H9 (cell line): ENCODE measurements at regions not wholly inside any gene's neighbourhood (a gene's known extent, or its start where the extent isn't known, plus 50 kb on each side); places are given as distances from the start of the nearest gene placed in this dataset.

Experiments used
- DNase-seq: peaks from one replicate; pipeline ENCODE4 v3.0.0-alpha.2; 2017
- H2AFZ ChIP-seq: one replicate; pipeline ENCODE4 v1.6.1; 2013; ENCODE audit warnings: mild to moderate bottlenecking, low read length, control low read depth, moderate library complexity
- H2AK5ac ChIP-seq: 2 replicates; pipeline ENCODE4 v1.6.1; 2013; ENCODE audit warnings: low read length, control low read depth, mixed read lengths; ENCODE audit not compliant: insufficient read length
- H2BK120ac ChIP-seq: one replicate; pipeline ENCODE4 v1.6.1; 2013; ENCODE audit warnings: low read depth, mild to moderate bottlenecking, low read length, control low read depth, inconsistent platforms; ENCODE audit not compliant: poor library complexity, severe bottlenecking
- H2BK12ac ChIP-seq: 2 replicates; pipeline ENCODE4 v1.6.1; 2013; ENCODE audit warnings: low read length, control low read depth, mixed read lengths, low read depth; ENCODE audit not compliant: insufficient read length
- H2BK15ac ChIP-seq: 2 replicates; pipeline ENCODE4 v1.6.1; 2013; ENCODE audit warnings: low read depth, low read length, control low read depth
- H2BK20ac ChIP-seq: one replicate; pipeline ENCODE4 v1.6.1; 2013; ENCODE audit warnings: low read depth, mild to moderate bottlenecking, low read length, control low read depth, inconsistent platforms; ENCODE audit not compliant: poor library complexity, severe bottlenecking
- H2BK5ac ChIP-seq: 2 replicates; pipeline ENCODE4 v1.6.1; 2013; ENCODE audit warnings: low read length, control low read depth, mixed read lengths; ENCODE audit not compliant: insufficient read length
- H3K14ac ChIP-seq: 2 replicates; pipeline ENCODE4 v1.6.1; 2013; ENCODE audit warnings: low read length, control low read depth; ENCODE audit not compliant: insufficient read depth
- H3K18ac ChIP-seq: 2 replicates; pipeline ENCODE4 v1.6.1; 2013; ENCODE audit warnings: low read depth, mild to moderate bottlenecking, mixed read lengths, low read length, control low read depth; ENCODE audit not compliant: insufficient read length
- H3K23ac ChIP-seq: 2 replicates; pipeline ENCODE4 v1.6.1; 2013; ENCODE audit warnings: low read length, control low read depth, mixed read lengths, low read depth; ENCODE audit not compliant: insufficient read length
- H3K23me2 ChIP-seq: 2 replicates; pipeline ENCODE4 v1.6.1; 2013; ENCODE audit warnings: low read depth, mild to moderate bottlenecking, mixed read lengths, low read length, control low read depth; ENCODE audit not compliant: insufficient read length, poor library complexity, severe bottlenecking
- H3K27ac ChIP-seq: 2 replicates; pipeline ENCODE4 v1.5.1; 2013; ENCODE audit warnings: low read length, control low read depth, mixed read lengths, low read depth; ENCODE audit not compliant: insufficient read length
- H3K27me3 ChIP-seq: 2 replicates; pipeline ENCODE4 v1.6.1; 2013; ENCODE audit warnings: low read length, control low read depth, inconsistent platforms; ENCODE audit not compliant: insufficient read depth
- H3K4ac ChIP-seq: 2 replicates; pipeline ENCODE4 v1.6.1; 2013; ENCODE audit warnings: low read depth, mild to moderate bottlenecking, control low read depth, inconsistent platforms, low read length, moderate library complexity
- H3K4me1 ChIP-seq: 2 replicates; pipeline ENCODE4 v1.6.1; 2013; ENCODE audit warnings: low read length, control low read depth, inconsistent platforms; ENCODE audit not compliant: insufficient read depth
- H3K4me2 ChIP-seq: 2 replicates; pipeline ENCODE4 v1.6.1; 2013; ENCODE audit warnings: low read length, control low read depth, mixed read lengths; ENCODE audit not compliant: insufficient read length, insufficient read depth
- H3K56ac ChIP-seq: 2 replicates; pipeline ENCODE4 v1.6.1; 2013; ENCODE audit warnings: low read depth, mild to moderate bottlenecking, mixed read lengths, low read length, control low read depth; ENCODE audit not compliant: insufficient read length
- H3K79me1 ChIP-seq: 2 replicates; pipeline ENCODE4 v1.6.1; 2013; ENCODE audit warnings: low read depth, mild to moderate bottlenecking, moderate library complexity, low read length, control low read depth, inconsistent platforms; ENCODE audit not compliant: insufficient read depth, poor library complexity, severe bottlenecking
- H3K79me2 ChIP-seq: 2 replicates; pipeline ENCODE4 v1.6.1; 2013; ENCODE audit warnings: low read length, control low read depth, inconsistent platforms; ENCODE audit not compliant: insufficient read depth
- H3K9ac ChIP-seq: 2 replicates; pipeline ENCODE4 v1.6.1; 2013; ENCODE audit warnings: low read length, control low read depth, mixed read lengths; ENCODE audit not compliant: insufficient read length; ENCODE audit errors: extremely low read depth
- H3K9me3 ChIP-seq: one replicate; pipeline ENCODE4 v1.6.1; 2013; ENCODE audit warnings: low read depth, low read length, inconsistent platforms; ENCODE audit not compliant: control insufficient read depth
- H3T11ph ChIP-seq: one replicate; pipeline ENCODE4 v1.6.1; 2013; ENCODE audit warnings: mild to moderate bottlenecking, low read length, control low read depth, inconsistent platforms
- H4K20me1 ChIP-seq: one replicate; pipeline ENCODE4 v1.6.1; 2013; ENCODE audit not compliant: control insufficient read depth, insufficient read length, insufficient read depth
- H4K5ac ChIP-seq: 2 replicates; pipeline ENCODE4 v1.6.1; 2013; ENCODE audit warnings: low read depth, mild to moderate bottlenecking, mixed read lengths, low read length, control low read depth; ENCODE audit not compliant: insufficient read length
- H4K8ac ChIP-seq: replicated peaks from 2 replicates; pipeline ENCODE4 v1.6.1; 2013; ENCODE audit warnings: low read length, control low read depth, mixed read lengths, low read depth; ENCODE audit not compliant: insufficient read length
- H4K91ac ChIP-seq: 2 replicates; pipeline ENCODE4 v1.6.1; 2013; ENCODE audit warnings: low read depth, mild to moderate bottlenecking, moderate library complexity, mixed read lengths, low read length, control low read depth; ENCODE audit not compliant: insufficient read length
- H3K27ac Mint-ChIP-seq, 3 experiments: 2 replicates in 2 of 3; 3 replicates in 1 of 3; pipeline ENCODE4 v1.8.0; 2020 to 2021; ENCODE audit warnings: mixed read lengths in 3 of 3, mild to moderate bottlenecking in 1 of 3, moderate library complexity in 1 of 3
- H3K27me3 Mint-ChIP-seq: 2 replicates; pipeline ENCODE4 v1.8.0; 2021; ENCODE audit warnings: low read depth, mild to moderate bottlenecking, moderate library complexity, mixed read lengths
- H3K36me3 Mint-ChIP-seq, 3 experiments: 2 replicates in 2 of 3; 3 replicates in 1 of 3; pipeline ENCODE4 v1.8.0; 2020 to 2021; ENCODE audit warnings: low read depth in 3 of 3, mixed read lengths in 3 of 3; ENCODE audit not compliant: insufficient read depth in 1 of 3
- H3K4me1 Mint-ChIP-seq, 2 experiments: 2 replicates each; pipeline ENCODE4 v1.8.0; 2020; ENCODE audit warnings: mixed read lengths in 2 of 2
- H3K4me3 Mint-ChIP-seq, 2 experiments: 2 replicates in 1 of 2; 3 replicates in 1 of 2; pipeline ENCODE4 v1.8.0; 2020 to 2021; ENCODE audit warnings: mild to moderate bottlenecking in 2 of 2, mixed read lengths in 2 of 2, moderate library complexity in 1 of 2
- H3K9me3 Mint-ChIP-seq, 2 experiments: 2 replicates in 1 of 2; 3 replicates in 1 of 2; pipeline ENCODE4 v1.8.0; 2020; ENCODE audit warnings: mild to moderate bottlenecking in 2 of 2, mixed read lengths in 2 of 2, moderate library complexity in 1 of 2
- CTCF ChIP-seq: fragments of 200-600 bp; sonication (generic); conservative IDR thresholded peaks from 3 replicates; pipeline ENCODE4 v1.8.0; 2021; ENCODE audit warnings: antibody characterized with exemption, mild to moderate bottlenecking
- WGBS: extraction: QIAGEN DNeasy Blood & Tissue Kit; methylation state at CpG from one replicate; pipeline ENCODE4 v1.1.7; 2013; ENCODE audit warnings: missing lambda C conversion rate, low lambda C conversion rate, mixed read lengths; ENCODE audit not compliant: insufficient read length; ENCODE audit errors: extremely low coverage; 5-methylcytosine and 5-hydroxymethylcytosine counted together

- Mint-ChIP-seq H3K36me3 (peaks cover under 1 to 14% (median 11%) of the 10 kb centered on the region in 3 experiments), H3K4me3 (no peak overlapping the region), H3K27ac (no peak overlapping the region), H3K27me3 (no peaks in the 10 kb centered on the region), H3K9me3 (peaks cover 19 to 21% of the 10 kb centered on the region in 2 experiments), H3K4me1 (peaks cover 8 to 14% of the 10 kb centered on the region in 2 experiments)
- WGBS = no CpG with 5 or more reads among the region's 1 CpG
- no peak overlapping the region for H3K27ac ChIP-seq
- H3K79me2 ChIP-seq = no peaks in the 10 kb centered on the region
- H3K14ac ChIP-seq = no peak overlapping the region
- H3K79me1 ChIP-seq = no peaks in the 10 kb centered on the region
- no peak overlapping the region for H3K23ac ChIP-seq
- no peak overlapping the region for H3K4ac ChIP-seq
- H3K23me2 ChIP-seq = no peaks in the 10 kb centered on the region
- peaks cover 5% of the 10 kb centered on the region for H3K9me3 ChIP-seq
- no peaks in the 10 kb centered on the region for H3K27me3 ChIP-seq
- H4K8ac ChIP-seq = no peak overlapping the region
- H4K91ac ChIP-seq = no peak overlapping the region
- H2BK120ac ChIP-seq = no peak overlapping the region
- H2AK5ac ChIP-seq = no peak overlapping the region
- no peak overlapping the region for H4K5ac ChIP-seq
- H2BK15ac ChIP-seq = no peak overlapping the region
- TF ChIP-seq CTCF = no peak
- no peak overlapping the region for H2AFZ ChIP-seq
- H4K20me1 ChIP-seq = no peaks in the 10 kb centered on the region
- no peak overlapping the region for H3K4me2 ChIP-seq
- no peak overlapping the region for H3K18ac ChIP-seq
- no peak overlapping the region for H2BK5ac ChIP-seq
- H3K9ac ChIP-seq = no peak overlapping the region
- no peak for DNase-seq
- H3K4me1 ChIP-seq = no peaks in the 10 kb centered on the region; the same call in 1 of the 2 replicates
- no peak overlapping the region for H2BK12ac ChIP-seq
- no peak overlapping the region for H3K56ac ChIP-seq
- H3T11ph ChIP-seq = no peak overlapping the region
- H2BK20ac ChIP-seq = no peak overlapping the region
Observed at GRCh38 chr18:32583431-32583830, 112.7 kb upstream of the GAREM1 start.
